GM23338 (cell line): ENCODE measurements at regions not wholly inside any gene's neighbourhood (a gene's known extent, or its start where the extent isn't known, plus 50 kb on each side); places are given as distances from the start of the nearest gene placed in this dataset.

Source experiments
- ATAC-seq: fragments of 200-7000 bp; cut with Tn5 transposase; 3 replicates; pipeline ENCODE4 v1.9.1; 2020
- DNase-seq: peaks from one replicate; pipeline ENCODE4 v3.0.0-alpha.2; 2015; ENCODE audit warnings: low spot score
- H2AFZ ChIP-seq: fragments of 200-600 bp; sonication (generic); 2 replicates; pipeline ENCODE4 v1.8.0; 2016; ENCODE audit warnings: antibody characterized with exemption, mild to moderate bottlenecking, moderate library complexity
- H3F3A ChIP-seq: fragments of 200-600 bp; sonication (generic); replicated peaks from 2 replicates; pipeline ENCODE4 v1.8.0; 2017; ENCODE audit warnings: antibody characterized with exemption, mixed run types, low read depth
- H3K27ac ChIP-seq: fragments of 200-600 bp; sonication (generic); 2 replicates; pipeline ENCODE4 v1.6.1; 2016; ENCODE audit warnings: low read depth
- H3K27me3 ChIP-seq: fragments of 200-600 bp; sonication (generic); 2 replicates; pipeline ENCODE4 v1.8.0; 2016; ENCODE audit warnings: mild to moderate bottlenecking, mixed run types, moderate library complexity; ENCODE audit not compliant: insufficient read depth
- H3K36me3 ChIP-seq: fragments of 200-600 bp; sonication (generic); 2 replicates; pipeline ENCODE4 v1.8.0; 2016; ENCODE audit warnings: mild to moderate bottlenecking; ENCODE audit not compliant: insufficient read depth
- H3K4me1 ChIP-seq: fragments of 200-600 bp; sonication (generic); 2 replicates; pipeline ENCODE4 v1.8.0; 2016; ENCODE audit warnings: mild to moderate bottlenecking, moderate library complexity; ENCODE audit not compliant: insufficient read depth
- H3K4me2 ChIP-seq: fragments of 200-600 bp; sonication (generic); 2 replicates; pipeline ENCODE4 v1.7.1; 2017; ENCODE audit warnings: mixed run types
- H3K4me3 ChIP-seq: fragments of 200-600 bp; sonication (generic); 2 replicates; pipeline ENCODE4 v1.6.1; 2016; ENCODE audit warnings: mixed run types
- H3K79me2 ChIP-seq: fragments of 200-600 bp; sonication (generic); replicated peaks from 2 replicates; pipeline ENCODE4 v1.8.0; 2017; ENCODE audit warnings: mild to moderate bottlenecking; ENCODE audit not compliant: insufficient read depth
- H3K9me2 ChIP-seq: fragments of 200-600 bp; sonication (generic); 2 replicates; pipeline ENCODE4 v1.8.0; 2017; ENCODE audit not compliant: insufficient read depth
- H4K20me1 ChIP-seq: fragments of 200-600 bp; sonication (generic); replicated peaks from 2 replicates; pipeline ENCODE4 v1.8.0; 2017; ENCODE audit warnings: mild to moderate bottlenecking; ENCODE audit not compliant: insufficient read depth
- H3K27ac Mint-ChIP-seq: 2 replicates; pipeline ENCODE4 v1.8.0; 2020; ENCODE audit warnings: inconsistent platforms, mild to moderate bottlenecking, moderate library complexity, mixed read lengths
- H3K27me3 Mint-ChIP-seq: 3 replicates; pipeline ENCODE4 v1.8.0; 2022; ENCODE audit warnings: low read depth, mild to moderate bottlenecking, moderate library complexity, mixed read lengths, inconsistent platforms; ENCODE audit not compliant: insufficient read depth, poor library complexity
- H3K36me3 Mint-ChIP-seq: 3 replicates; pipeline ENCODE4 v1.8.0; 2021; ENCODE audit warnings: low read depth, mild to moderate bottlenecking, inconsistent platforms, moderate library complexity, mixed read lengths
- H3K4me1 Mint-ChIP-seq: 3 replicates; pipeline ENCODE4 v1.8.0; 2020; ENCODE audit warnings: mild to moderate bottlenecking, inconsistent platforms, mixed read lengths
- H3K4me3 Mint-ChIP-seq: 3 replicates; pipeline ENCODE4 v1.8.0; 2021; ENCODE audit warnings: moderate library complexity, mild to moderate bottlenecking, inconsistent platforms, mixed read lengths
- H3K9me3 Mint-ChIP-seq: 3 replicates; pipeline ENCODE4 v1.8.0; 2020; ENCODE audit warnings: moderate library complexity, mild to moderate bottlenecking, inconsistent platforms, mixed read lengths
- CREB1 ChIP-seq: fragments of 250-450 bp; sonication (Bioruptor Pico); IDR thresholded peaks from 2 replicates; pipeline ENCODE4 v1.5.0; 2020; ENCODE audit warnings: low read depth, mild to moderate bottlenecking, moderate library complexity
- CTCF ChIP-seq, 2 experiments: fragments of 200-600 bp in 1 of 2; sonication (generic) in 1 of 2; conservative IDR thresholded peaks; 2 replicates each; pipeline versions ENCODE4 v1.5.1 to v1.6.1; 2016 to 2017; ENCODE audit warnings: antibody characterized with exemption in 2 of 2, low read depth in 2 of 2, mild to moderate bottlenecking in 2 of 2, moderate library complexity in 1 of 2
- EZH2 ChIP-seq: fragments of 200-600 bp; sonication (generic); IDR thresholded peaks from one replicate; pipeline ENCODE4 v1.8.0; 2017; ENCODE audit warnings: antibody characterized with exemption, mild to moderate bottlenecking, low read depth; ENCODE audit not compliant: unreplicated experiment
- EZH2phosphoT487 ChIP-seq: fragments of 200-600 bp; sonication (generic); IDR thresholded peaks from one replicate; pipeline ENCODE4 v1.8.1; 2018; ENCODE audit warnings: antibody characterized with exemption; ENCODE audit not compliant: unreplicated experiment
- JUNB ChIP-seq: IDR thresholded peaks from one replicate; pipeline ENCODE4 v1.6.1; 2016; ENCODE audit warnings: antibody characterized with exemption; ENCODE audit not compliant: unreplicated experiment
- NANOG ChIP-seq: IDR thresholded peaks from 2 replicates; pipeline ENCODE4 v1.6.1; 2016; ENCODE audit warnings: antibody characterized with exemption, borderline replicate concordance
- POLR2AphosphoS5 ChIP-seq: IDR thresholded peaks from 2 replicates; pipeline ENCODE4 v1.6.1; 2016; ENCODE audit warnings: antibody characterized with exemption, low read depth
- REST ChIP-seq: IDR thresholded peaks from one replicate; pipeline ENCODE4 v1.6.1; 2018; ENCODE audit warnings: antibody characterized with exemption; ENCODE audit not compliant: unreplicated experiment
- STAT1 ChIP-seq: IDR thresholded peaks from one replicate; pipeline ENCODE4 v1.6.1; 2016; ENCODE audit warnings: antibody characterized with exemption; ENCODE audit not compliant: unreplicated experiment
- ZNF114 ChIP-seq: fragments of 250-450 bp; sonication (Bioruptor Pico); IDR thresholded peaks from 2 replicates; pipeline ENCODE4 v1.5.0; 2020; ENCODE audit warnings: mild to moderate bottlenecking, moderate library complexity
- ZNF331 ChIP-seq: fragments of 250-450 bp; sonication (Bioruptor Pico); IDR thresholded peaks from 2 replicates; pipeline ENCODE4 v1.5.0; 2020; ENCODE audit warnings: low read depth, mild to moderate bottlenecking, moderate library complexity
- TF ChIP-seq, protein P1 (sequence below): IDR thresholded peaks from 2 replicates; pipeline ENCODE4 v1.6.1; 2016; ENCODE audit warnings: antibody characterized with exemption
- TF ChIP-seq, protein P2 (sequence below): fragments of 250-450 bp; sonication (Bioruptor Pico); IDR thresholded peaks from 2 replicates; pipeline ENCODE4 v1.5.0; 2020; ENCODE audit warnings: mild to moderate bottlenecking, moderate library complexity

DNA sequence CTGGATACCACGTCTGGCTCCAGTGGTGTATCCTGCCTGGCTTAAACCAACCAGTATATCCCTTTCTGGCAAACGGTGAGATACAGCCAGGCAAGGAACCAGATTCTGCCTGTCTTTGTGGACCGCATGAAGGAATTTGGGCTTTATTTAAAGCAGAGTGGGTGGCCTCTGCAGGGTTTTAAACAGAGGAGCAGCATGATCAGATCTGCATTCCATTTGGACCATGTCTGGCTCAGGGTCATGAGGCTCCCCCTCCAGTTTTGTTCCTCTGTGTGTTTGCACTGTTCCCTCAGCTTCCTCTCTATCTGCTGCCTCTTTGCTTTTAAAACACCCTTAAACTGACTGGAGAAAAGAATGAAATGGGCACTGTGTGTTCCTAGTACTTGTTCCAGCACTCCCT lies 195.0 kb downstream of the GIPC2 start:
- Mint-ChIP-seq H3K27me3 (peaks cover 67% of the 10 kb centered on the region), H3K9me3 (peaks cover 9% of the 10 kb centered on the region; the same call in 2 of the 3 replicates), H3K36me3 (no peaks in the 10 kb centered on the region), H3K27ac (no peak overlapping the region), H3K4me1 (peaks cover 11% of the 10 kb centered on the region), H3K4me3 (no peak overlapping the region)
- ATAC-seq (no peak), DNase-seq (no peak)
- Histone ChIP-seq H3K36me3 (no peaks in the 10 kb centered on the region), H2AFZ (no peak overlapping the region), H3K27me3 (peaks cover 73% of the 10 kb centered on the region), H3K27ac (no peak overlapping the region), H3K4me3 (no peak overlapping the region), H3K79me2 (no peaks in the 10 kb centered on the region), H3K4me1 (no peaks in the 10 kb centered on the region), H4K20me1 (no peaks in the 10 kb centered on the region; the same call in 1 of the 2 replicates), H3K9me2 (no peaks in the 10 kb centered on the region), H3F3A (no peaks in the 10 kb centered on the region), H3K4me2 (no peak overlapping the region)
- TF ChIP-seq CTCF (conservative IDR thresholded peaks at IDR 0.05; ENCODE audit: low read depth in 2 of 2), result no peak
- TF ChIP-seq STAT1, result no peak
- TF ChIP-seq, protein P1, sequence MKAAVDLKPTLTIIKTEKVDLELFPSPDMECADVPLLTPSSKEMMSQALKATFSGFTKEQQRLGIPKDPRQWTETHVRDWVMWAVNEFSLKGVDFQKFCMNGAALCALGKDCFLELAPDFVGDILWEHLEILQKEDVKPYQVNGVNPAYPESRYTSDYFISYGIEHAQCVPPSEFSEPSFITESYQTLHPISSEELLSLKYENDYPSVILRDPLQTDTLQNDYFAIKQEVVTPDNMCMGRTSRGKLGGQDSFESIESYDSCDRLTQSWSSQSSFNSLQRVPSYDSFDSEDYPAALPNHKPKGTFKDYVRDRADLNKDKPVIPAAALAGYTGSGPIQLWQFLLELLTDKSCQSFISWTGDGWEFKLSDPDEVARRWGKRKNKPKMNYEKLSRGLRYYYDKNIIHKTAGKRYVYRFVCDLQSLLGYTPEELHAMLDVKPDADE, result no peak
- TF ChIP-seq, protein P2, sequence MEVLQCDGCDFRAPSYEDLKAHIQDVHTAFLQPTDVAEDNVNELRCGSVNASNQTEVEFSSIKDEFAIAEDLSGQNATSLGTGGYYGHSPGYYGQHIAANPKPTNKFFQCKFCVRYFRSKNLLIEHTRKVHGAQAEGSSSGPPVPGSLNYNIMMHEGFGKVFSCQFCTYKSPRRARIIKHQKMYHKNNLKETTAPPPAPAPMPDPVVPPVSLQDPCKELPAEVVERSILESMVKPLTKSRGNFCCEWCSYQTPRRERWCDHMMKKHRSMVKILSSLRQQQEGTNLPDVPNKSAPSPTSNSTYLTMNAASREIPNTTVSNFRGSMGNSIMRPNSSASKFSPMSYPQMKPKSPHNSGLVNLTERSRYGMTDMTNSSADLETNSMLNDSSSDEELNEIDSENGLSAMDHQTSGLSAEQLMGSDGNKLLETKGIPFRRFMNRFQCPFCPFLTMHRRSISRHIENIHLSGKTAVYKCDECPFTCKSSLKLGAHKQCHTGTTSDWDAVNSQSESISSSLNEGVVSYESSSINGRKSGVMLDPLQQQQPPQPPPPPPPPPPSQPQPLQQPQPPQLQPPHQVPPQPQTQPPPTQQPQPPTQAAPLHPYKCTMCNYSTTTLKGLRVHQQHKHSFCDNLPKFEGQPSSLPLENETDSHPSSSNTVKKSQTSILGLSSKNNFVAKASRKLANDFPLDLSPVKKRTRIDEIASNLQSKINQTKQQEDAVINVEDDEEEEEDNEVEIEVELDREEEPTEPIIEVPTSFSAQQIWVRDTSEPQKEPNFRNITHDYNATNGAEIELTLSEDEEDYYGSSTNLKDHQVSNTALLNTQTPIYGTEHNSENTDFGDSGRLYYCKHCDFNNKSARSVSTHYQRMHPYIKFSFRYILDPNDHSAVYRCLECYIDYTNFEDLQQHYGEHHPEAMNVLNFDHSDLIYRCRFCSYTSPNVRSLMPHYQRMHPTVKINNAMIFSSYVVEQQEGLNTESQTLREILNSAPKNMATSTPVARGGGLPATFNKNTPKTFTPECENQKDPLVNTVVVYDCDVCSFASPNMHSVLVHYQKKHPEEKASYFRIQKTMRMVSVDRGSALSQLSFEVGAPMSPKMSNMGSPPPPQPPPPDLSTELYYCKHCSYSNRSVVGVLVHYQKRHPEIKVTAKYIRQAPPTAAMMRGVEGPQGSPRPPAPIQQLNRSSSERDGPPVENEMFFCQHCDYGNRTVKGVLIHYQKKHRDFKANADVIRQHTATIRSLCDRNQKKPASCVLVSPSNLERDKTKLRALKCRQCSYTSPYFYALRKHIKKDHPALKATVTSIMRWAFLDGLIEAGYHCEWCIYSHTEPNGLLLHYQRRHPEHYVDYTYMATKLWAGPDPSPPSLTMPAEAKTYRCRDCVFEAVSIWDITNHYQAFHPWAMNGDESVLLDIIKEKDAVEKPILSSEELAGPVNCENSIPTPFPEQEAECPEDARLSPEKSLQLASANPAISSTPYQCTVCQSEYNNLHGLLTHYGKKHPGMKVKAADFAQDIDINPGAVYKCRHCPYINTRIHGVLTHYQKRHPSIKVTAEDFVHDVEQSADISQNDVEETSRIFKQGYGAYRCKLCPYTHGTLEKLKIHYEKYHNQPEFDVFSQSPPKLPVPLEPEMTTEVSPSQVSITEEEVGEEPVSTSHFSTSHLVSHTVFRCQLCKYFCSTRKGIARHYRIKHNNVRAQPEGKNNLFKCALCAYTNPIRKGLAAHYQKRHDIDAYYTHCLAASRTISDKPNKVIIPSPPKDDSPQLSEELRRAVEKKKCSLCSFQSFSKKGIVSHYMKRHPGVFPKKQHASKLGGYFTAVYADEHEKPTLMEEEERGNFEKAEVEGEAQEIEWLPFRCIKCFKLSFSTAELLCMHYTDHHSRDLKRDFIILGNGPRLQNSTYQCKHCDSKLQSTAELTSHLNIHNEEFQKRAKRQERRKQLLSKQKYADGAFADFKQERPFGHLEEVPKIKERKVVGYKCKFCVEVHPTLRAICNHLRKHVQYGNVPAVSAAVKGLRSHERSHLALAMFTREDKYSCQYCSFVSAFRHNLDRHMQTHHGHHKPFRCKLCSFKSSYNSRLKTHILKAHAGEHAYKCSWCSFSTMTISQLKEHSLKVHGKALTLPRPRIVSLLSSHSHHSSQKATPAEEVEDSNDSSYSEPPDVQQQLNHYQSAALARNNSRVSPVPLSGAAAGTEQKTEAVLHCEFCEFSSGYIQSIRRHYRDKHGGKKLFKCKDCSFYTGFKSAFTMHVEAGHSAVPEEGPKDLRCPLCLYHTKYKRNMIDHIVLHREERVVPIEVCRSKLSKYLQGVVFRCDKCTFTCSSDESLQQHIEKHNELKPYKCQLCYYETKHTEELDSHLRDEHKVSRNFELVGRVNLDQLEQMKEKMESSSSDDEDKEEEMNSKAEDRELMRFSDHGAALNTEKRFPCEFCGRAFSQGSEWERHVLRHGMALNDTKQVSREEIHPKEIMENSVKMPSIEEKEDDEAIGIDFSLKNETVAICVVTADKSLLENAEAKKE, result no peak
- TF ChIP-seq POLR2AphosphoS5, result no peak
- TF ChIP-seq CREB1 (CRISPR knock-in tag), result no peak
- TF ChIP-seq EZH2, result no peak
- TF ChIP-seq EZH2phosphoT487, result no peak
- no peak for TF ChIP-seq ZNF114
- no peak for TF ChIP-seq REST
- TF ChIP-seq JUNB, result no peak
- no peak for TF ChIP-seq NANOG
- TF ChIP-seq ZNF331 (CRISPR knock-in tag), result no peak
